ENCODE measurements at regions not wholly inside any gene's neighbourhood (a gene's known extent, or its start where the extent isn't known, plus 50 kb on each side); places are given as distances from the start of the nearest gene placed in this dataset.

DNA sequence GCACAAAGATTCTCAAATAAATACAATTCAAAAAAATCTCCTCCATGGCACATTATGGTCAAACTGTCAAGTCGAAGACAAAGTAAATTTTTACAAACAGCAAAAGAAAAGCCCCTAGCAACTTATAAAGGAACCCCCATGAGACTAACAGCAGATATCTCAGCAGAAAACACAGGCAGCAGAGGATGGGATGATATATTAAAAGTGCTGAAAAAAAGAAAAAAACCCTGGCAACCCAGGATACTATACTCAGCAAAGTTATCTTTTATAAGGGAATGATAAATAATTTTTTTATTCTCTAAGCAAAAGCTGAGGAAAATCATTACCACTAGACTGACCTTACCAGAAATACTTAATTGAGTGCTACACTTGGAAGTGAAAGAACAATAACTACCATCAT lies 326.4 kb downstream of the CYRIA start:
- TF ChIP-seq POLR2A (IDR thresholded peaks at IDR 0.05; ENCODE audit: extremely low read depth, insufficient read length) (no peak), MYC (IDR thresholded peaks at IDR 0.05; ENCODE audit: low read depth, low read length) (no peak)
- TF ChIP-seq, protein P1, sequence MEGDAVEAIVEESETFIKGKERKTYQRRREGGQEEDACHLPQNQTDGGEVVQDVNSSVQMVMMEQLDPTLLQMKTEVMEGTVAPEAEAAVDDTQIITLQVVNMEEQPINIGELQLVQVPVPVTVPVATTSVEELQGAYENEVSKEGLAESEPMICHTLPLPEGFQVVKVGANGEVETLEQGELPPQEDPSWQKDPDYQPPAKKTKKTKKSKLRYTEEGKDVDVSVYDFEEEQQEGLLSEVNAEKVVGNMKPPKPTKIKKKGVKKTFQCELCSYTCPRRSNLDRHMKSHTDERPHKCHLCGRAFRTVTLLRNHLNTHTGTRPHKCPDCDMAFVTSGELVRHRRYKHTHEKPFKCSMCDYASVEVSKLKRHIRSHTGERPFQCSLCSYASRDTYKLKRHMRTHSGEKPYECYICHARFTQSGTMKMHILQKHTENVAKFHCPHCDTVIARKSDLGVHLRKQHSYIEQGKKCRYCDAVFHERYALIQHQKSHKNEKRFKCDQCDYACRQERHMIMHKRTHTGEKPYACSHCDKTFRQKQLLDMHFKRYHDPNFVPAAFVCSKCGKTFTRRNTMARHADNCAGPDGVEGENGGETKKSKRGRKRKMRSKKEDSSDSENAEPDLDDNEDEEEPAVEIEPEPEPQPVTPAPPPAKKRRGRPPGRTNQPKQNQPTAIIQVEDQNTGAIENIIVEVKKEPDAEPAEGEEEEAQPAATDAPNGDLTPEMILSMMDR (IDR thresholded peaks at IDR 0.05; ENCODE audit: low read depth, low read length): no peak
- TF ChIP-seq, protein P2, sequence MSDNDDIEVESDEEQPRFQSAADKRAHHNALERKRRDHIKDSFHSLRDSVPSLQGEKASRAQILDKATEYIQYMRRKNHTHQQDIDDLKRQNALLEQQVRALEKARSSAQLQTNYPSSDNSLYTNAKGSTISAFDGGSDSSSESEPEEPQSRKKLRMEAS (IDR thresholded peaks at IDR 0.05; ENCODE audit: low read depth, low read length): no peak

Data from NB4 (cell line).